ENCODE measurements at regions not wholly inside any gene's neighbourhood (a gene's known extent, or its start where the extent isn't known, plus 50 kb on each side); places are given as distances from the start of the nearest gene placed in this dataset.
A peak's percentile ranks its signal among the peaks of the same experiment; 100 is the strongest.

DNA sequence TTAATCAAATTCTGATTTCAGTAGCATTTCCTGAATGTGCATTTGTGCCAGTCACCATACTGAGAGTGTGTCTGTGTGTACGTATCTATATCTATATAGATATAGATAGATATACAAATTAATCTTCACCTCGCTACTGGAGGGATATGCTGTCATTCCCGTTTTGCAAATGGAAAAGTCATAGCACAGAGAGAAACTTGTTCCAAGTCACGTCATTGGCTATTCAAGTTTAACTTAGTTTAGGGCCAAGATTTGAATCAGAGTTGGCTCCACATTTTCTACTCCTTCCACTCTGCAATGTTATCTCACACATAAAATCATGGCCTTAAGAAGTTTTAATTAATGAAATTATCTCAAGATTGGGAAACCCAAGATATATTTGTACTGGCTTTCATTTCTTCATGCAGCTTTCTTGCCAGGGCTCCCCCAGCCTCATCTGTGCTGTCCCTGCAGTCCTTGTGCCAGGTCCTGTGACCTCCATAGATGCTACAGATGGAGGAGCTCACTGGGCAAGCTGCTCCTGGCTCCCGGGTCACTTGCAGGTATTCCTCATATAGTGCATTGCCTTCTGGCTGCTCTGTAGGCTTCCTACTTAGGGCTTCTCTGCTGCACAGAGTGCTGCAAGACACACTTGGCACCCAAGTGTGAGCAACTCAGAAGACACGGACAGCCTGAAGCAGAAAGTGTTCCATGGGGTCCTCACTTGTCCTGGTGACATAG lies 245.8 kb downstream of the KCNS3 start:
- DNase-seq = no peak
- in situ Hi-C loops (cut with MboI; ENCODE audit: low pct_unique_long_range_greater_than_20kb, low sequenced_read_pairs) = no loop called here

DNA sequence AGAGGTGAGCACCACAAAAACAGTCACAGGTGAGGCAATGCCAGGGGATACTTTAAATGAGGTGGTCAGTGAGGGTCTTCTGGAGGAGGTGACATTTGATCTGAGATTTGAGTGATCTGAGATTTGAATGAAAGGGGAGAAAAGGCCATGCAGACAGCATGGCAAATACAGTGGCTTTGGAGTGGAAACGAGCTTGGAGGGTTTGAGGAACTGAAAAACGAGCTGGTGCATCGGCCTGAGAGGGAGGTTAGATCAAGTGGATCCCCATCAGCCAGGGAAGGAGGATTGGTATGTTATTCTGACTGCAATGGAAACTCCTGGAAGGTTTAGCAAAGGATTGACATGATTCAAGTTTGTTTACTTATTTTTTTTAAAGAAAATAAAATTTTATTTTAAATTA lies 245.1 kb downstream of the KCNS3 start:
- in situ Hi-C loops (cut with MboI; ENCODE audit: low pct_unique_long_range_greater_than_20kb, low sequenced_read_pairs) = no loop called here
- no peak for DNase-seq

DNA sequence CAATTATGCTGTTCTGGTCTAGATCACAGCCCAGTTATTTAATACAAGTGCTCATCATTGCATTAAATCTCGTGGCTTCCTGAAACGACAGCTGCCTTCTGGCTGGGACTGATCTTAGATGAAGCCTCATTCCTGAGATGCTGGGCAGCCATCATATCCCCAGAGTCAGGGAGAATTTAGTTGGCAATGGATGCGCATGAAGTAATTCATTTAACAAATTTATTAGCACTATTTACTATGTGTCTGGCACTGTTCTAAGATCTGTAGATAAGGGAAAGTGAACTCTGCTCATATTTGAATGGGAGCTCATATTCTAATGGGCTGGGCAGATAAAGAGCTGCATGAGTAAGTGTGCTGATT lies 244.7 kb downstream of the KCNS3 start:
- in situ Hi-C loops (cut with MboI; ENCODE audit: low pct_unique_long_range_greater_than_20kb, low sequenced_read_pairs) = no loop called here
- no peak for DNase-seq

DNA sequence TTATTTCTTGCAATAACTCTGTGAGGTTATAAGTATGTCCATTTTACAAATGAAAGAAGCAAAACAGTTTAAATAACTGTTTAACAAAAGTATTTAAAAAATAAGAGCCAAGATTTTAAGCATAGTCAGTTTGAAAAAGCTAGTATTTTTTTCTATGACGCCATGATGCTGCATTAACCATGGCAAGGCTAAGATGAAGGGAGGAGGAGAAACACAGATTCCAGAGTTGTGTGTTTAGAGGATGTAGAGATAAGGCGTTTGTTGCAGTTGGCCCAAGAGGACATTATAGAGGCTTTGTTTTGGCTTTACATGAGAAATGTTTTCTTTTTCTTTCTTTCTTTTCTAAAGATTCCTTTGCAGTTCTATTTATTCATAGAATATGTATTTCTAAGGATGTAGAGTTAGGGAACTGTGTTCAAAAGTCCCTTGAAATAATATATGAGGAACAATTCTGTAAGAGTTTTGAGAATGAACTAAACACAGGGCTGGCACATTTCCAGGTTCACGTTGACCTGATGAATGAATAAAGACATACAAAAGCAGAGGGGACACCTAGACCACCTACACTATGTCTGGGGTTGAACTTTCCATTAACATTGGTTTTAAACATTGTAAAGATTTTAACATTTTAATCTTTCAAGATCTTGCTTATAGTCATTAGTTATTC lies 244.2 kb downstream of the KCNS3 start:
- in situ Hi-C loops (cut with MboI; ENCODE audit: low pct_unique_long_range_greater_than_20kb, low sequenced_read_pairs) = no loop called here

DNA sequence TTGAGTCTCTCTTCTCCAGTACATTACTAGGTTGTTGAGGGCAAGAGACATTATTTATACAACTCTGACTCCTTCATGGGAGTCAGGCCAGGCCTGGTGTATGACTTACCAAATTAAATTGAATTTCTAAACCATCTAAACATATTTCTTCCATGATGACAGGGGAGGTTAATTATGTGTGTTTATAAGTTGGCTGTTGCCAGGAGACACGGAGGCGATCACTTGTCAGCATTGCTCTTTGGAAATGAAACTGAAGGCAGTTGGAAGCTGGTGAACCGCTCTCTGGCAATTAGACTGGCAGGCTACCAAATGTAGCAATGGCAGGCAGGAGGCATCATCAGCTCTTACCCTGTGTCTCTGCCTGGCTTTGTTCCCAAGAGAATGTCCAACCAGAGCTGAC lies 241.4 kb downstream of the KCNS3 start:
- DNase-seq = no peak
- in situ Hi-C loops (cut with MboI; ENCODE audit: low pct_unique_long_range_greater_than_20kb, low sequenced_read_pairs) = no loop called here

More for the DNA sequence above, 244.2 kb downstream of the KCNS3 start:
- DNase-seq = no peak

DNA sequence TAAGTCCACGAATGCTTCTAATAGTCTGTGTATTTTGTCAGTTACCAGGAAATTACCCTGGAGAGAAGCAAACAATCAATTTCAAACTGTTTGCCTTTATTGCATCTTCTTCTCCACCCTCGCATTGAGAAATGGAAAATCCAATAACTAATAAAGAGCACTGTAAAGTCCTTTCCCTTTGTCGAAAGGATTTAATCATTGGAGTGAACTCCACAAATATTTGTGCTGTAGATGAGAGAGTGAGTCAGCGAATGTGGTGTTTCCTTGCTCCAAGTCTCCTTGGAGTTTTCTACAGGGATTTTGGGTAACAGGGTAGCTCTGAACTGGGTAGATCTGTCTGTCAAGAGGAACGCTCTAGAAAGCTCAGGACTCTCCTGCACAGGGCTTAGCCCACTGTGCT lies 240.2 kb downstream of the KCNS3 start:
- no peak for DNase-seq
- in situ Hi-C loops (cut with MboI; ENCODE audit: low pct_unique_long_range_greater_than_20kb, low sequenced_read_pairs) = no loop called here

DNA sequence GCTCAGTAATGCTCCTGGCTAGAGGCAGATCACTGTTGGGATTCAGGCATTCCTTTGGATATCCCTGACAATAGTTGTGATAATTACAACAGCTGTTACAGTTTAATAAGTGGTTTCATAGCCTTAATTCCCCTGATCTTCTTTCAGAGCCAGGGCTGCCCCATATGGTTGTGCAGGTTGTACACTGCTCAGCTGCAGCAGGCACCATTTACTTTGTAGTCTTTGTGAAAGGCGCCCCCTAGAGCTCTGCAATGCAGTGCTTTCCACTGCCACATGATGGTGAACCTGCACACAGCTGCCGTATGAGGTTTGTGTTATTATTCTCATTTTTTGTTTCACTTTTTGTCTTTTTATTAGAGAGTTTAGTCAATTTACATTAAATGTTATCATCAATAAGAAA lies 239.1 kb downstream of the KCNS3 start:
- in situ Hi-C loops (cut with MboI; ENCODE audit: low pct_unique_long_range_greater_than_20kb, low sequenced_read_pairs) = no loop called here
- peak; percentile 5 for DNase-seq

DNA sequence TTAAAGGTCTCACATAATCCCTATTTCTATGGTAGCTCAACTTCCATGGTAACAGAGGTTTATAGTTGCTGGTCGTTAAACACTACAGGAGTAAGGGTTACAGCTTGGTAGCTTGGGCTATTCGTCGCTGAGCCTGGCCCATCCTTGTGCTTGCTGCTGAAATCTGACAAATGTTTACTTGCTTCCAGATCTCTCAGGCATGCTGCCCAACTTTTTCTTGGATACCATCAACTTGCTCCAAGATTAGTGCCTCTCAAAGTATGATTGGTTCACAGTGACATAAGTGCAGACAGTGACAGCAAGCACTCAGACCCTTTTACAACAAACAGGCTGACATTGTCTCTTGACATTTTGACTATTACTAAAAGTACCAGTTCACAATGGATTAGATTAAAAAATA lies 231.8 kb downstream of the KCNS3 start:
- in situ Hi-C loops (cut with MboI; ENCODE audit: low pct_unique_long_range_greater_than_20kb, low sequenced_read_pairs) = no loop called here
- DNase-seq = no peak

DNA sequence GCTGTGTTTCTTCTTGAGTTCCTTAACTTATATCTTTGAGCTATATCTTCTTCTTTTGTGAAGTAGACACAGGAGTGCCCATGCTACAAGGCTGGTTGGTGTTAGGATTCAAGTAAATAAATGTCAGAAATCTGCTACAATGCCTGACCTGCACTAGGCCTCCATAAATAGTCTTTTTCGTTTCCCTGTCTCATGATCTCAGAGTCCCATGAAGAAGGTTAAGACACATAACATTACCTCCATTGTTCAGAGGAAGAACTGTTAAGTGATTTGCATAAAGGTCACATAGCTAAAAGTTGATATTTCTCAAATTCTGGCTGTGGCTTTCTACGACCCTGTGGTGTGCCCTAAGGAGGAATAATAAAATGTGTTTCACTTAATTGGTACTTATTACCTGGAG lies 228.4 kb downstream of the KCNS3 start:
- in situ Hi-C loops (cut with MboI; ENCODE audit: low pct_unique_long_range_greater_than_20kb, low sequenced_read_pairs) = no loop called here
- DNase-seq = no peak

DNA sequence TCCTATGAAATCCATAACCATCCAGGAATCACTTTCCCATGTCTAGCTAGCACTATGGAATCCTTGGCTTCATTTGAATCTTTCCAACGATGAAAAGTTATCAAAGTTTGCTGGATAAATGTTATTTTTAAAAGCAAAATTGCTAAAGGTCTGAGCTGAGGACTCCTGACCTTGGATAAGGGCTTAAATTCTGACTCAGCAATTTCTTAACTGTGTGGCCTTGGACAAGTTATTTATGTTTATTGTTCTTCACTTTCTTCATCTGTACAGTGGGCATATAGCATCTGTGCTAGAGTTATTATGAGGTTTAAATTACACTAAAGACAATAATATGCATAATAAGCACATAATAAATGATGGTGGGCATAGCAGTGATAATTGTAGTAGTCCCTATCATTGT lies 227.5 kb downstream of the KCNS3 start:
- in situ Hi-C loops (cut with MboI; ENCODE audit: low pct_unique_long_range_greater_than_20kb, low sequenced_read_pairs) = no loop called here
- DNase-seq = no peak

DNA sequence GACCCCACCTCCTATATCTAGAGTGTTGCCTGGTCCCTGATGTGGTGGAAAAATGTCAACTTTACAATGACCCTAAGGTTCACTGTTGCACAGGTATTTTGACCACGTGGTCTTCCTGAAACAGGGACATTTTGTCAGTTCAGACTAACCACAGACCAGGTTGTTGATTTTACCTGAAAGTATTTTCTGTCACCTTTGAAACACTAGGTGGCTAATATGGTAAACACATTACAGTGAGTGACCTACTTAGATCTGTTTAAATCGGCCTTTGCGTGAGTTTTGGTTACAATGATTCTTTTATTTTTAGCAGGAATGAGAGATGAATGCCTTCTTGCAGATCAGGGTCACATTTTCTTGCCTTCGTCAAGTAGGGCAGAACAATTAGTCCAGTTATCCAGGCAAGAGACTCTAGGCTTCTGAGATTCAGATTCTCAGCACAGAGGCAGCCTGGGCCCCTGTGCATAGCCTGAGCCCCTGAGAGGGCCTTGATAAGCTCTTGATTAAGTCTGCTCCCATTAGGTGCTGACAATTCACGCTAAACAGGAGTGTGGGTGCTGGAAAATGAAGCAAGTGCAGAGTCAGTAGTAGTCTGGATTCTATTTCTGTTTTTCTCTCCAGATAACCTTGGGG lies 226.2 kb downstream of the KCNS3 start:
- DNase-seq = no peak
- in situ Hi-C loops (cut with MboI; ENCODE audit: low pct_unique_long_range_greater_than_20kb, low sequenced_read_pairs) = no loop called here

DNA sequence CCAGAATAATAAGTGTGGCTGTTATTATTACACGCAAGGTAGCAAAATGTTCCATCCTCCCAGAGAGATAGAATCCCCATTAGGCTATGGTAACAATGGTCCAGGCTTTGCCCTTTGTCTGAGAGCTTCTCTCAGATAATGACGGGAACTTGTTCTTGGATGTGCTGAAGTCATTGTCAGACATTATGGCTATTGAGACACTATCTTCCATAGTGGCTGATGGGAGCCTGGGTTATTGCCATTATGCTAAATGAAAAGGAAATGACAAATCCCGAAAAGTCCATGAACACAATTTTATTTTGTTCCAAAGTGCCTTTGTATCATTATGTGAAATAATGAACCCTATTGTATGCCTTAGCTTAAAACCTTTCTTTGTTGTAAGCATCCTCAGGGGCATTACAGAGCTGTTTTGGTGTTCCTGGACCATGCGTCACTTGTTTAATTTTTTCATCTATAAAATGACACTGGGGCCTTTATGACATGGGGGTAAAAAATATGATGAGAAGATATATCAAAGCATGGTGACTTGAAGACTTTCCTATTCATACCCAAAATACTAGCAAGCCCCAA lies 218.5 kb downstream of the KCNS3 start:
- DNase-seq = no peak

DNA sequence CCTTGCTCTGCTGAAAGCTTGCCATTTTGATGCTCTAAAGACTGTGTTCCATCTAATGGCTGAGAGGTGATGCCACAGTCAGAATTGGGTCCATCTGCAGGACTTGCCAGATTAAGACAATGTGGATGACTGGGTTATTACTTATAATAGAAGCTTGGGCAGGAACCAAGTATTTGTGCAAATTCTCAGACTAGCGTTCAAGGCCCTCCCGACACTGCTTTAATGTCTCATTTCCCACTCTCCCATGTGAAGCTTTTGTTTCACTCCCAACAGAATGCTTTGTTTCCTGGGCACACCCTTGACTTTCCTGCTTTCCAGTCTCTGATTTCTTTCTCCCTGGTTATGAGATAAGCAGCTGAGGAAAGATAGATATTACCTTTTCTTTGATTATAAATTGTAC lies 215.8 kb downstream of the KCNS3 start:
- DNase-seq = no peak
- in situ Hi-C loops (cut with MboI; ENCODE audit: low pct_unique_long_range_greater_than_20kb, low sequenced_read_pairs) = no loop called here

More for the DNA sequence above, 218.5 kb downstream of the KCNS3 start:
- in situ Hi-C loops (cut with MboI; ENCODE audit: low pct_unique_long_range_greater_than_20kb, low sequenced_read_pairs) = no loop called here

DNA sequence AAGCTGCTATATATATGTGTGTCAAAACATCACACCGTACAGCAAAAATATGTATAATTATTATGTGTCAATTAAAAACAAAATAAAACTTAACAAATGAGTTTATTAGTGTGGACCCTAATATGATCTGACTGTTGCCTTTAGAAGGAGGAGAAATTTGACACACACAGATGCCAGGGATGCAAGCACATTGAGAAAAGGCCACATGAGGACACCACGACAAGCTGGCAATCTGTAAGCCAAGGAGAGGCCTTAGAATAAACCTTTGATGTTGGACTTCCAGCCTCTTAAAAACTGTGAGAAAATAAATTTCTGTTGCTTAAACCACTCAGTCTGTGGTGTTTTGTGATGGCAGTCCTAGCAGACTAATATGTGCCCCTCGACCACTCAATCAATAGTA lies 214.7 kb downstream of the KCNS3 start:
- DNase-seq = no peak
- in situ Hi-C loops (cut with MboI; ENCODE audit: low pct_unique_long_range_greater_than_20kb, low sequenced_read_pairs) = no loop called here

DNA sequence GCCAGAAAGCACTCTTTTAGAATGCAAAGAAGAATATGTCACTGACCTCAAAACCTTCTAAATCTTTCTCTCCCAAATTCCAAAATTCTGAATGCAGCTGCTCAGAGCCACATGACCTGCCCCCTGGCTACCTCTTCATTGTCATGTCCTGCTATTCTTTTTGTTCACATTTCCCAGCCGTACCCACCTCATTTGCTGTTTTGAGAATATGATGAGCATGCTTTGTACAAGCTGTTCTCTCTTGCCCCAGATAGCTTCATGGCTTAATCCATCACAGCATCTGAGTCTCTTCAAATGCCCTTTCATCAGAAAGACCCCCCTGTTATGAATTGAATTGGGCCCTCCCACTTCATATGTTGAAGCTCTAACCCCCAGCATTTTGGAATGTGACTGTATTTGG lies 214.3 kb downstream of the KCNS3 start:
- no peak for DNase-seq
- in situ Hi-C loops (cut with MboI; ENCODE audit: low pct_unique_long_range_greater_than_20kb, low sequenced_read_pairs) = no loop called here

DNA sequence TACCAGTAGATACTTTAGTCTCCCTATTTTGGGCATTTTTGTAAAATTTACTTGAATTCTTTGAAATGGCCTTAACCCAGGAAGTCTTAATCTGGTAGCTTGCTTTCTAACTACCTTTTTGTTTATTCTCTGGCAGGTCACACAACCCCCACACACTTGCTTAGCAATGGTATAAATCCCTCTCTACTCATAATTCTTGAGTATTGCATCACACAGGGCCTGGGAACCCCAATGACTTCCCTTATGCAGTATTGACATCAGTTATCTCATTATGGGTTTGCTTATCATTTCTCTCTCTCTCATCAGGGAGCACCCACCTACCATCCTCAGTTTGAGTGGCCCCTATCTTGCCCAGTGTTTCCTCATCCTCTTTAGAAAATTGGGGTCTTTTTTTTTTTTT lies 207.1 kb downstream of the KCNS3 start:
- in situ Hi-C loops (cut with MboI; ENCODE audit: low pct_unique_long_range_greater_than_20kb, low sequenced_read_pairs) = no loop called here
- no peak for DNase-seq

DNA sequence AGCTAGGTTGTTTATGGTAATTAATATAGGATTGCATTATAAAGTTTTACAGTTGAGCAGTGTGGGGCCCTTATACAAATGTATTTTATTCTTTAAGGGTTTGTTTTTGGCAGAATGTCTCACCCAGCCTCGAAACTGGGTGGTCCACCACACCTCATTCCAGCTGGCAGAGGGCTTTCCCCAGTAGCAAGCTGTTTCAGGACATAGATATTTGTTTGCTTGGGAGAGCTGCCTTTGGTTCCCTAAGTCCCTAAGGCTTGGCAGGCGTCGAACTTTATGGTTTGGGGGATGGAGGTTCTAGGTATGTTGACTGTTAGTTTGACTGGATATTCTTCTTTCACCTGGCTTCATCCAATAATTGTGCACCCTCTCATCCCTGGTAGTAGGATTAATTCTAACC lies 205.9 kb downstream of the KCNS3 start:
- in situ Hi-C loops (cut with MboI; ENCODE audit: low pct_unique_long_range_greater_than_20kb, low sequenced_read_pairs) = no loop called here
- DNase-seq = no peak

DNA sequence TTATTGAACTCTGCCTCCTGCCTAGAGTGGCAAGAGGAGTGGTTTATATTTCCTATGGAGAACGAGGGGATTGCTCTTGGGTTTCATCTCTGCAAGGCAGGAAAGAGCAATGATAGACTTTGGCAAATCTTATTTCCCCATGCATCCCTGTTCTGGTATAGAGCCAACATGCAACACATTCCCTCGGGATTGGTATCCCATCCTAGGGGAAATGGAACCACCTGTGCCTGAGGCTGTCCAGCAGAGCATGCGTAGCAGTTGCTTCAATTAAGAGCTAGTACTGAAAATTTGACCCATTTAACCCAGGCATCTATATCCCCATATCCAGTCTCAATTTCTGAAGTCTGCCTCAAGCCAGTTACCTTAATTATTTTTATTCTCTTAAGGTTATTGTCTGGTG lies 205.3 kb downstream of the KCNS3 start:
- in situ Hi-C loops (cut with MboI; ENCODE audit: low pct_unique_long_range_greater_than_20kb, low sequenced_read_pairs) = no loop called here
- no peak for DNase-seq

DNA sequence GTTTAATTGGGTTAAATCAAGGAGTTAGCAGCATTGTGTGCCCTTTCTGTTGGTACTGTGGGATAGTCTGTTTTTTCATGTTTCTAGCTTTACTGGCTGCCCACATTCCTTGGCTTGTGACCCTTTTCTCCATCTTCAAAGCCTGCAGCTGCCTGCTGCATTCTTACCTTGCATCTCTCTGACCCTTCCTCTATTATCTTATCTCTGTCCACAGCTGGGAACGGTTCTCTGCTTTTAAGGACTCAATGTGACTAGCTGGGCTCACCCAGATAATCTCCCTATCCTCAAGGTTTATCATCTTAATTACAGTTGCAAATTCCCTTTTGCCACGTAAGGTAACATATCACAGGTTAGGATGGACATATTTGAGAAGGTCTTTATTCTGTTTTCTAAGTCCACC lies 199.7 kb downstream of the KCNS3 start:
- in situ Hi-C loops (cut with MboI; ENCODE audit: low pct_unique_long_range_greater_than_20kb, low sequenced_read_pairs) = no loop called here
- DNase-seq = no peak

DNA sequence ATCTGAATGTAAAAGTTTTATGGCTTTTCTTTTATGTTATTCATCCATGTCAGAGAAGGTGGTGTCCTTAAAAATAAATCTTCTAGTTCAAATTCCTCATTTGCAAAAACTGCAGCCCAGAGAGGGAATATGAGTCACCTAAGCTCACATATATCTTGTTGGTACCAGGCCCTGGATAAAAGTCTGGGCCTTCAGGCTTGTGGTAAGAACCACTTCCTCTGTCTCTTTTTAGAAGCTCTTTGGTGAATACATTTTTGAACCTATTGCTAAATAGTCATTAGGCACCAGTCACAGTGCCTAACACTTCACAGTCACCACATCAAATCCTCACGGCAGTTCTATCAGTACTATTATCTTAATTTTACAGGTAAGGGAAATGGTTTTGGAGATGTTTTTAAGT lies 199.2 kb downstream of the KCNS3 start:
- in situ Hi-C loops (cut with MboI; ENCODE audit: low pct_unique_long_range_greater_than_20kb, low sequenced_read_pairs) = no loop called here
- peak; percentile 52 for DNase-seq
